Right hindlimb (tissue), 1 donor: ENCODE measurements at regions not wholly inside any gene's neighbourhood (a gene's known extent, or its start where the extent isn't known, plus 50 kb on each side); places are given as distances from the start of the nearest gene placed in this dataset.

Experiments
- DNase-seq: peaks from one replicate; pipeline ENCODE4 v3.0.0-alpha.2; 2018

DNA sequence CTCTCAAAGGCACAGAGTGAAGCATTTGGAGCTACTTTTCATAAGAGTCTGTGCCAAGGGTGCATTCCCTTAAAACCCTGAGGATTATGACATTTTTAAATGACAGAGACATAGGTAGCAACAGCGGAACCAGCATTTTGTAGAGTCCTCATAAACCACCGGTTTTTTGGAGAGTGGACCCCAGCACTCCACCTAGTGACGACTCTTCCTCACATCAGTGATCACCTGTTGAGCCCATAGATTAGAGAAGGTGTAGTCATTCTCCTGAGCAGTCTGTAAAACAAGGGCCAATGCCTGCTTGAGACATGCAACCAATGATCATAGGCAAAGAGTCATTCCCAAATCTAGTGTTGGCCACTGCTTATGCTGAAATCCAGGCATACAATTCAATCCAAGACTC, 399.1 kb downstream of the GXYLT1 start:
- DNase-seq: no peak

DNA sequence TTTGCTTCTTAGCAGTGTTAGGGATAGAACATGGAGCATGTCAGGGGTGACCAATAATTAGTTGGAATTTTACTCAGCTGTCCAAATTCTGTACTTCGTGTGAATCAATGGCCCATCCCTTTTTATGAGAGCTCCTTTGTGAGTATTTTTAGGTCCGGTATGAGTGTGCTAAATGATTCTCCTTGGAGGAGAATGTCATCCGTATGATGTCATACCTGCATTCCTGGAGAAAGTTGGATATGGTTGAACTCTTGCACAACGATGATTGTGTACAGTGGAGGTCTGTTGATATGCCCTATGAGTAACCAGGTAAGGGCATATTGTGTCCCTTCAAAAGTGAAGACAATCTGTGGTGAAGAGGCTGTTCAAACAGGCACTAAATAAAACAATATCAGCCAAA, 400.8 kb downstream of the GXYLT1 start:
- DNase-seq: no peak

DNA sequence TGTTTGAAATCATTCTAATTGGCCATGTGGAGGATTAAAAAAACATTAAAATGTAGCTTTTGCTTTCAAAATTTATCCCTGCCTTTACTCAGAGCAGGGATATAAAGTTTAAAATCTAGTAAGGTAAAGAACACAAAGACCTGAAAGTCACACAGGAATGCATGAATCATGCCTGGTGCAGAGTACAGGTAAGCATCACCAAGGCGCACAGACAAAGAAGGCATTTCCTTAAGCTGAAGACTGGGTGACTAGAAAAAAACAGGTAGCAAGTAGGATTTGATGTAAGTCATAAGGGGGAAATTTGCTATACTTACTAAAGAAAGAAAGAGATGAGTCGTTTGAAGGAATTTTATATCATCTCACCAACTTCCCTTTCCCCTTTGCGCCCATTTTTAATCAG, 405.6 kb downstream of the GXYLT1 start:
- no peak for DNase-seq

DNA sequence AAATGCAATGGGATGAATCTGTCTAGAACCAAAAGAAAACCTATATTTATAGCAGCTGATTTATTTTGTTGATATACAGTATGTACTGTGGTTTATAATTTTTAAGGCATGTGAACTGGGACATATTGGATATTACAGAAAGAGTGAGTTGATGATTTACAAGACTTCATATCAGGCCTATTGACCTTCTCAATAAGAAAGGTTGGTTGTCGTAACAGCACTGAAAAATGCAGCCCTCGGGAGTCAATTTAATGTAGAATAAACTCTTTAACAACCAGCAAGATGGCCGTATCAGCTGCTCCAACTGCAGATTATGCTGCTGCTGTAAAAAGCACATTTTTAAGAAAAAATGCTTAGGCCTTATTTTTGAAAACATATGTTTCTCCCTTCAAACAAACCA, 407.3 kb downstream of the GXYLT1 start:
- no peak for DNase-seq

DNA sequence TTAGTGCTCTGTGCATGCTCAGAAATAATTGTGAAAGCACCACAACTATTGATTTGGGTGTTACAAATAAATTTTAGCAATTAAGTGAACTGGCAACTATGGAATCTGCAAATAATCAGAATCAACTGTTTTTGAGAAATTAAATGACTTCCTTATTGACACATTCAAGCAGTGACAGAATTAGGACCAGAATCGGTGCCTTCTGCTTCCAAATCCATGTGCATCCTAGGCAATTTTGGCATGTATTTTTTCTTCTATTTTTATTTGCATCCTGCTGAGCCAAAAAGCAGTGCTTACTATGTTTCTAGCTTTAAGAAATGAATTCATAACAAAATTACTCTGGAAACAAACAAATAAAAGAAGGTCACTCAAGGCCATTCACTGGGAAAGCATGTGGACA, 408.2 kb downstream of the GXYLT1 start:
- no peak for DNase-seq

DNA sequence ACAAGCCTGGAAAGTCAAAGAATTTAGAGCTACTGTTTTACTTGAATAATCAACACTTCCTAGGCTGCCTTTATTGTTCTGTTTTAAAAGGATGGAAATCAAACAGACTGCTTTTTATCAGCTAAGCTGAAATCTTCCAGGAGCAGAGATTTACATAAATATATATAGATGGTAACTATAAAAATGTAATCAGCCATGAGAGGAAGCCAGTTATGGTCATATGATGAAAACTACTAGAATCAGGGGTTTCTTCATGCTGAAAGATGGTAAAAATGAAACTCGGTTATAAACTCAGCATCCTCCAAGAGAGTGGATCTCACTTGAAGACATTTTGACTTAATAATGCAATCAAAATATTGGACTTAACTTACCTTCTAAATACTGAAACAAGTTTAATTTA, 413.0 kb downstream of the GXYLT1 start:
- DNase-seq: no peak

DNA sequence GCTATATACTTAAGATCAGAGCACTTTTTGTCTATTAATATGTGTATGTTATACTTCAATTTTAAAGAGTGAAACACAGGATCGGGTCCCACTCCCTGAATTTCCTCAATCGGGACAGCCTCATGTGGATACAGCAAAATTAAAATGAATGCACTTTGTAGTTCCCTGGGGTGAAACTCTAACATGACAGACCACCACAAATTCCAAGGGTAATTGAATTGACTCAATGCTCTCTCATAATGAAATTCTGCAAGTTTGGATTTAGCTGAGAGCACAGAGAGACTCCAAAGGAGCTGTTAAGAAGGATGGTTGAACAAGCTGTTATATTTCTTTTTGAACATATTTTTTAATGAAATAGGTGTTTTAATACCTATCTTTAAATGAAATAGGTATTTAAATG, 413.6 kb downstream of the GXYLT1 start:
- no peak for DNase-seq

DNA sequence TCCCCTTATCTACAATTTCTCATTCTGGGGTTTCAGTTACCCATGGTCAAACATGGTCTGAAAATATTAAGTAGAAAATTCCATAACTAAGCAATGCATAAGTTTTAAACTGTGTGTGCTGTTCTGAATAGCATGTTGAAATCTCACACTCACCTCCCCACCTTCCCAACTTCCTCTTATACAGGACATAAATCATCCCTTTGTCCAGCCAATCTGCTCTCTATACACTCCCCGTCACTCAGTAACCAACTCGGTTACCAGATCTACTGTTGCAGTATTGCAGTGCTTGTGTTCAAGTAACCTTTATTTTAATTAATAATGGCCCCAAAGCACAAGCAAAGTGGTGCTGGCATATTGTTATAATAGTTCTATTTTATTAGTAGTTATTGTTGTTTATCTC, 420.5 kb downstream of the GXYLT1 start:
- no peak for DNase-seq

DNA sequence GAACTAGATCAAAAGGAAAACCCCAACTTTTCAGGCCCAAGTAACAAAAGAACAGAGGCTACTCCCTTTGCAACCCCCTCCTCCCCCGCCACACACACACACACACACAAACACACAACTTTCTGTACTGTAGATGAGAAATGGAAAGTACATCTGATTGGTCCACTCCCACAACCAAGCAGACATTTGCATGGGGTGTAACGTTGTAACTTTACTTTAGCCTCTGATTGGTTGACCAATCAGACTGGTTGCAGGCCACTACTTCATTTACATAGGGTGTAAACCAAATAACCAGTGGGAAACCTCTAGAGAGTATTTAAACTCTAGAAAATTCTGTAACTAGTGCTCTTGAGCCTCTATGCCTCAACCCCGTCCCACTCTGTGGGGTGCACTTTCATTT, 425.5 kb downstream of the GXYLT1 start:
- DNase-seq: no peak

DNA sequence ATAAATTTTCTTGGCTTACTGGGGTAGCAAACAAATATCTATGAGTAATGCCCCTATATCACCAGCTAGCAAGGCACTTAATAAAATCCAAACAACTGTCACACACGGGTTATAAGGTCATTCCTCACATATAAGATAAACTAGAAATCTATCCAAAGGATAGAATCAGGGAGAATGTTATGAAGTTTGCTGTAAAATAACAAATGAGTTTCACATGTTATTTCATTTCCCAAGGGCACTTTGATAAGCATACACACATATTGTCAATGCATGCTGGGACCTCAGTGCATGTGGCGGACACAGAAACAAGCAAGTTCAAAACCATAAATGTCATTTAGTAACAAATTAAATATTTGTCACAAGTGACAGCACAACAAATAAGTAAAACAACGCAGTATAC, 429.4 kb downstream of the GXYLT1 start:
- no peak for DNase-seq

DNA sequence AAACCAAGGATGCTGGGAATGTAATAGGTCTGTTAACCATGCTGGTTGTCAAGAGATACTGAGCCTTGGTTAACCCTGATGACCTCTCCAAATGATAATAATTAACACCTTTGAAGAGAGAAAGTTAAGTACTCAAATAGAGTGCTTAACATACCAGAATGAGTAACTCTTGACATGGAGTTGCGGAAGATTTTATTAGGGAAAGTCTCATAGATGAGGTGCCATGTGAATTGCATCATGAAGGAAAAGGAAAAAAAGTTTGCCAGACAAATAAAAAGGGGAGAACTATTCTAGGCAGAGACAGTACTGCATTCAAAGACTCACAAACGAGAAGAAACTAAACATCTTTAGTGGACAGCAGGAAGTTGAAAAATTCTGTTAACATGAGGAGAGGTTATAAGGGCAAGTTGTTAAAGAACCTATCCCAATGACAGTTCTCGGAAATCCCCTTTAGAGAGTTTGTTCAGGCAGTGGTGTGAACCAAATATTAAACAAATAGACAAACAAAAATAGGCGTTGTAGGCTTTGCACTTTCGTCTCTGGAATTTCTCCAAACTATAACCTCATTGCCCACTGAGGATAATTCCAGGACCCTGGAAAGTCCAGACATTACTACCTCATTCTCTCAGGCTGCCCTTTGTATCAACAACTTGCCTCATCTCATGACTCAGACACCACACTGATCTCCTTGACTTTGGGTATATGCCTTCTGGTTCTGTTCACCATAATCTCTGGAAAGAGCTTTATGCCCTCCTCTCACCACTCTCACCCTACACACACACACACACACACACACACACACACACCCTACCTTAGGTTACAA, 435.0 kb downstream of the GXYLT1 start:
- DNase-seq: no peak

DNA sequence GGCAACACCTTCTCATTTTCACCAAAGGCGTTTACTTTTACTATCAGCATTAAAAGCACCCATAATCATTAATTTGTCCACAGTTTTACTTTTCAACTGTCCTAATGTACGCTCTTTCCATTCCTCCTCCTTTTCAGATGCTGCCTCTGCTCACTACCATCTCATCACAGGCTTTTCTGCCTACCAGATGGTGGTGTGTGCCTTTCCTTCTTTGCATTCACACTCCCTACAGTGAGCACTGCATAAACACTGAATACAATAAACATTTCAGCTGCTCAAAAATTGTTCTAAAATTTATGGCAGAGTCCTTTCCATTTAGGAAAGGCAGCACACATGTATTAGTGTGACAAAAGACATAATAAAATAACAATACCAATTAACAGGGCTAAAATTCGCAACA, 435.7 kb downstream of the GXYLT1 start:
- no peak for DNase-seq

DNA sequence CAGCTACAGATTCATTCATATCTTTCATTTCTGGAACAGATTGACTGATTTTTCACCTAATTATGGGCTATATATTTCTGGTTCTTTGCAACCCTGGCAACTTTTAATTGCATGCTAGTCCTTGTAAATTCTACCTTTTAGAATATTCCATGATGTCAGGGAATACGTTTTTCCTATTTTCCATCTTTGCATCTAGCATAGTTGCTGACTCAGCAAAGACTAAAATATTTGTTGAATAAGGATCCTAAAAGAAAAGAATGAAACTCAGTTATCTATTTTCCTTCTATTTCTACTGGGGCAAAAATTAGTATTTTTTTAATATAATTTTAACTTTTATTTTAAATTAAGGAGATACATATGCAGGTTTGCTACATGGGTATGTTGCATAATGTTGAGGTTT, 438.3 kb downstream of the GXYLT1 start:
- DNase-seq: no peak

DNA sequence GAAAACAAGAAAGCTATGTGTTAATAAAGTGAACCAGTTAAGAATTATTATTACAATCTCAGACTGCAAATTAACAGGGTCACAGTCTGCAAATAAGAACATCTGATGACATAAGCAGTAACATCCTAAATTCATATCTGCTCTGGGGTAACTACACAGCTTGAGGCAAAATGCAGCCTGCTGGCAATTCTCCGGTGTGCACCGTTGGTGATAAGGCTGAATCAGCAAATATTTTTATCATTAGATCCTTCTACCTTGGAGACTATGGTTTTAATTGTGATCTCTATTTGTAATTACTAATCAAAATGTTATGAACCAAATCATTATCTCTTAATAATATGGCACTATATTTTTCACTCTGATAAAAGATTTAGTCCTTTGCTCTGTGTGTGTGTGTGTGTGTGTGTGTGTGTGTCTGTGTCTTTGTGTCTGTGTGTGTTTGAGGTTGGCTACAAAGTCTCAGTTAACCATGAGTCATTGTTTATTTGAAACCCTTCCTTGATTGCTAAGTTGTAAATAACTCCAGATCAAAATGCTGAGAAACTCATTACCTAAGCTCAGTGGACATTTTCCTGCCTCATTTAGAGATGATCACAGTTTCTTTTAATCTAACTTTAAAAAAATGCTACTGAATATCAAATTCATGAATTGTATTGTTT, 442.6 kb downstream of the GXYLT1 start:
- no peak for DNase-seq

DNA sequence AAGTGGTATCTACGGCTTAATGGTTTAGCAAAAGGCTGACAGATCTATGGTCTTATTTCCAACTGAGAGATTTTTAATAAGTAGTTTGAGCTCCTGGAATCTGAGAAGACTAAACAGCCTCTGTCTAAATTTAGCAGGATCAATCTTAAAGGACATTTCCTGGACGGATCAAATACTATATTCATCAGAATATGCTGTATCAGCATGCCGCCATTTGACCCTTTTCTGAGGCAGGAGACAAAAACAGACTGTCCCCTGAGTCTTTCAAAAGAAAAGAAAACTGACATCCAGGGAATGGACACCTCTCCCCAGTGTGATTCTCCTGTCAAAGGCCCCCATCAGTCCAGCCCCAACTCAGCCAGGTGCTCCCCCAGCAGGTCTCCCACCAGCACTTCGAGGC, 443.7 kb downstream of the GXYLT1 start:
- no peak for DNase-seq

DNA sequence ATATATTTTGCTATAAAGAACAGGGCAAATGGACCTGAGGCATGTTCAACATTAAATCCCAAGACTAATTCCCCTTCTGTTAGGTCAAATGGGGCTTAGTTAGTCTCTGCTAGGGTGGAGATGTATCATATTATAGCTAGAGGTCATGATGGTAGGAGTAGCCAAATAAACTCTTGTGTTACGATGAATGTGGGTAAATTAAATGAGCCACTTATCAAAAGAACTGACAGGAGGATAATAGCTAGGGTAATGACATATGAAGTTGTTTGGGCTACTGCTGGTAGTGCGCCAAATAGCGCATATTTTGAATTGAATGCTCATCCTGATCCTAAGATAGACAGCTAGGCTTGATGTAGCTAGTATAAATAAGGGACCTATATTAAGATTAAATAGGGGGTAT, 445.0 kb downstream of the GXYLT1 start:
- no peak for DNase-seq

DNA sequence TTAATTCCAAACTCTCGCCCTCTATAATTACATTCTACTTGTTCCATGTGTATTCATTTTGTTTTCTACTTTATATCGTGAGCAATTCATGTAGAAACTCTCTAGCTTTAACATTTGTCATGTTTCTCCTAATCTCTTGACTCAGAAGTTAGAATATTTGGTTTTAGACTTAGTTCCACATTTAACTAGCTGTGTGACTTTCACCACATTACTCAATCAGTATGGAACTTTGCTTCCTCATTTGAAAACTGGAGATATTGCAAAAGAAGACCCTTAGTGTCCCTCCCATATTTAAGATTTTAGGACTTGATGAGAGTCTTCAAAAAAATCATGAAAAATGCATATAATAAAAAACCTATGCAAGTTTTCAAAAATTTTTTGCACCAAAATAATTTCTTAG, 447.5 kb downstream of the GXYLT1 start:
- DNase-seq: no peak

DNA sequence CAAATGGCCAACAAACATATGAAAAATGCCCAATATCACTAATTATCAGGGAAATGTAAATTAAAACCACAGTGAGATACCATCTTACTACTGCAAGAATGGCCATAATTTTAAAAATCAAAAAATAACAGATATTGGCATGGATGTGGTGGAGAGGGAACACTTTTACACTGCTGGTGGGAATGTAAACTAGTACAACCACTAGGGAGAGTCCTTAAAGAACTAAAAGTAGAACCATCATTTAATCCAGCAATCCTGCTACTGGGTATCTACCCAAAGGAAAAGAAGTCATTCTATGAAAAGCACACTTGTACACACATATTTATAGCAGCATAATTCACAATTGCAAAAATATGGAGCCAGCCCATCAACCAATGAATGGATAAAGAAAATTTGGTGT, 459.7 kb downstream of the GXYLT1 start:
- DNase-seq: no peak

DNA sequence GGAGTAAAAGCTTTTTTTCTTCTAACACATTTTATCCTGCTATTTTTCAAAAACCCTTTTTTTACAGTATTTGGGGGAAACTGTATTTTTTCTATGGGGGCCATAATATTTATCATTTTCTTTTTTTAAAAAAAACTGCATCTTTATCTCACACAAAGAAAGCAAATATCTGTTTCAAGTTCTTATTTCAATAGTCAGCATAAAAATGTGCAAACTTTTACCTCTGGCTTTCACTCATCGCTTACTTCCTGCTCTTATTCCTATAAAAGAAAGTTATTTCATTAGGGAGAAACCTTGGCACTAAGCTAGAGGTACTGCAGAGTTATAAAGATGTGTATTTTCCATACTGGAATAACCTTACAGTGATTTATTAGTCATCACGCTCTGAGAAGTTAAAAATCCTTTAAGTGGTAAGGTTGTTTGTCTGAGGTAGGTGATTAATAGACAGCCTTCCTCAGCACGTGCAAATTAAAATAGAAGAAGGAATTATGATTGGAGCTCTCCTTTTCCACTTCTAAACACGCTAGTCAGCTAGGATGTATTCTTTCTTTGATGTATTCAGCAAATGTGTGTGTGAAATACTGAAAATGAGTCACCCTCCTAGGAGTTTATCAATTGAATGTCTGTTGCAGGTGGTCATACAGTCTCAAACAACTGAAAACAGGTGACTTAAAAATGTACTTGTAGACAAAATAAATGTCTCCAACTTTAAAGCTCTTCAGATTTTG, 461.0 kb downstream of the GXYLT1 start:
- DNase-seq: no peak

DNA sequence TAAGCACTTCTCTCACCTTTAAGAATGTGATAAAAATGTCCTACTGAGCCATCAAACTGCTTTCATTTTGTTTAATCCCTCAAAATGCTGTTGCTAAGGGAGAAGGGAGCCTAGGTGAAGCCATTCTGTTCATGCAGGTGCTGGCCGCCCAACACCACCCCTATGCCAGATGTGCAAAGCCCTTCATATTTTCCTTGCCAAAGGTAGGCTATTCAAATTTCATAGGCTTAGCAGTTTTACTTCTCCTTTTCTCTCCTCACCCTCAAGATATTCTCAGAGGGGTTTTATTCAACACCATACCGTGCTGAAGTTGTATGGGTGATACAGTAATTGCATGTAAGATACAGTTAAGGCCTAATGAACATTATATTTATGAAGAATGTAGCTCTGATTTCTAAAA, 461.7 kb downstream of the GXYLT1 start:
- DNase-seq: no peak

DNA sequence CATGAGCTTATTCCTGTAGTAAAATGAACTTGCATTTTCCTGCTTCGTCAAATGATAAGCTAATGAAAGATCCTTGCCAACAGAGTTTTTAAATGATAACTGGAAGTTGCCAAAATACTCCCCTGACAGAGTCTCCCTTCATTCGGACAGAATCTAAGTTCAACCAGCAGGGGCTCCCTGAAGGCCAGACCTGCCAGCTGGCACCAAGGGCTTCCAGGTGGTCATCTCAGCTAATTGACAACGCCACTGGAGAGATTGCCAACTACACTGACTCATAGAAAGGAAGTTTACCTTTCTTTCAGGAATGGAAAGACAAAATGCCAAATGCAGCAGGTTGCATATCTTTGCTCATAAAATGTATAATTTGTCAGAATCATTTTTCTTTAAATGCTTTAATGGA, 462.8 kb downstream of the GXYLT1 start:
- no peak for DNase-seq

DNA sequence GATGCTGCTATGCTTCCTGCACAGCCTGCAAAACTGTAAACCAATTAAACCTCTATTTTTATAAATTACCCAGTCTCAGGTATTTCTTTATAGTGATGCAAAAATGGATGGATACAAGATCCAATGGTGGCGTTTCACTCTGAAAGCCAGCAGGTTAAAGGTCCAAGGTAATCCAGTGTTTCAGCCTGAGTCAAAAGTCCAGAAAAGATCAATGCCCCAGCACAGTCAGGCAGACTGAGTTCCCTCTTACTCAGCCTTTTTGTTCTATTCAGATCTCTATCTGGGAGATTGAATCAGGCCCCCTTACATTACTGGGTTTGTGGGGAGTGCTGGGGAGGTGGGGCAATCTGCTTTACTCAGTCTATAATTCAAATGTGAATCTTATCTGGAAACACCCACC, 464.5 kb downstream of the GXYLT1 start:
- DNase-seq: no peak

DNA sequence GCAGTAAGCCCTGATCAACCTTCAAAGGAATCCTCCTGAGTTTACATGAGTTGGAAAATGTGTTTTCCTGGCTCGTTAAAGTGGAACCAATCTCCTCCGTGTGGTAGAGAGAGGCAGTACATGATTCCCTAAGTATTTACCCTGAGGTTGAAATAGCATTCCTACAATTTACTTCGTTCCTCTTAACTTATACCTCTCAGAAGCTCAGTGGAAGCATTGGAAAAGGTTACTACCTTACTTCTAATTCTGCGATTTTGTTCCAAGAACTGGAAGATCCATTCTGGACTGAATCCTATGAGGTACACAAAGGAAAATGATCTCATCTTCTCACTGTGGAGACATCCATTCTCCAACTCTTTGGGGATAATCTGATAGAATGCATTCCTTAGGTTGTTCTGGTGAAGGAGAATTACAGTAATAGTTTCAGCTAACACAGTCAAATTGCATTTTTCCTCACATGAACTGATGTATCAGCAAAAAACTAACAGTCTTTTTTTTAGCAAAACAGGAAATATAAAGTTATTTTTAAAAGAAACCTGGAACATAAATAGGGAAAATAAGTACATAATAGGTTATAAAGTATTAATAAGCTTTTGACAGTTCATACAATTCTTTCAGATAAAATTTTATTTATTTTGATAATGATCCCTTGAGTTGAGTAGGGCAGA, 475.6 kb downstream of the PDZRN4 start:
- DNase-seq: no peak
